ENCODE measurements at regions not wholly inside any gene's neighbourhood (a gene's known extent, or its start where the extent isn't known, plus 50 kb on each side); places are given as distances from the start of the nearest gene placed in this dataset.
"Not testable (repeated sequence)": the region's sequence is repeated elsewhere in the genome, so short reads cannot be mapped to it uniquely, and the experiment has no call there.

DNA sequence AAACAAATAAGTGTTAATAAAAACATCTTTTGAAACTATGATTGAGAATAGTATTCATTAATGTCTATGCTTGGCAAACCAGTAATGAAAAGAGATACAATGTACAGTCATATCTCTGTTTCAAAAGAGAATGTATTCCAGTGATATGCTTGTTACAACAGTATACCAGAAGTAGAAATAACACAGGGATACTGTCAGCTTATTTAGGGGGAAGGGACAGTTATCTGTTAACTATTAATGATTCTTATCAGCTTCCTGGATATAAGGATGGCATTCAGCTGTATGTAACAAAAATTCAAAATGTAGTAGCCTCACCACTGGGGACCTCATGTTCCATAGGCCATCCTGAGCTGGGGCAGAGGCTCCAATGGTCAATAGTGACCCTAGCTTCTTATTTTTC is 103.8 kb upstream of the TBX18 start:
- no peaks in the 10 kb centered on the region for H3K36me3 Mint-ChIP-seq
- no peak overlapping the region for H3K27ac Mint-ChIP-seq
- H3K4me3 Mint-ChIP-seq, result no peak overlapping the region
- ATAC-seq (no peak), DNase-seq (no peak)
- no peaks in the 10 kb centered on the region for H3K9me3 Mint-ChIP-seq (ENCODE audit: low read depth)
- no peaks in the 10 kb centered on the region for H3K4me1 Mint-ChIP-seq
- H3K27me3 Mint-ChIP-seq, result no peaks in the 10 kb centered on the region
- CTCF ChIA-PET, result no interaction called here

DNA sequence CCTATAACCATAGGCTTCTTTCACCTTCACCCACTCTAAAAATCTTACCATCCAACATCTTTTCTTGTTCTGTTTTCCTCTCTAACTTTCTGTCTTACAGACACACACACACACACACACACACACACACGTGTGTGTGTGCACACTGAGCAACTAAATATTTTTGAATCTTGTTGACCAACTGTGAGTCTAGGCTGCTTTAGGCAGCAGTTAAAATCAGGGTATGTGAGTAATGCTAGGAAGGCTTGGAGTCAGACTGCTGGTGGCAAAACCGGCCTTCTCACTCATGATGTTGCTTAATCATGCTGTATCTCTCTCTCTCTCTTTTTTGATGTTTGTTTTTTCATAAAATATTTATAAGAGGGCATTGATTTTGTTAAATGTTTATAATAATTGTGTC is 103.1 kb upstream of the TBX18 start:
- no peaks in the 10 kb centered on the region for H3K36me3 Mint-ChIP-seq
- no peaks in the 10 kb centered on the region for H3K27me3 Mint-ChIP-seq
- ATAC-seq, result no peak
- H3K9me3 Mint-ChIP-seq (ENCODE audit: low read depth), result no peaks in the 10 kb centered on the region
- CTCF ChIA-PET, result no interaction called here
- no peaks in the 10 kb centered on the region for H3K4me1 Mint-ChIP-seq
- H3K27ac Mint-ChIP-seq, result no peak overlapping the region
- H3K4me3 Mint-ChIP-seq, result no peak overlapping the region
- DNase-seq, result no peak

DNA sequence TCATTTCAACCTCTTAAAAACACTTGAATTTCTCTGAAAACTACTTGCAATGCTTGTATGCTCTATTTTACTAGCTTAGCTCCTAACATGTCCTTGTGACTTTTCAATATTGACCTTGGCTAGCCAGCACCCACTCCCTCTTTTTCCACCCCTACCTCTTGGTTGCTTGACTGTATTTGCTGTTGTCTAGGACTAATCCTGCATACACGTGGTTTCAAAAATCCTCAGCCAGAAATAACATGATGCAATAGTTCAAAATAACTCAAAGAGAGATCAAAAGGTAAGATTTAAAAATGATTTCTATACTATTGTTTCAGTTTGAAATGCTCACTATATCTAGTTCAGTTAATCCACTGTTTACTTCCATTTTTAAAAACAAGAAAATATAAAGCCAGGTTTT is 102.3 kb upstream of the TBX18 start:
- no peaks in the 10 kb centered on the region for H3K4me1 Mint-ChIP-seq
- no peaks in the 10 kb centered on the region for H3K36me3 Mint-ChIP-seq
- no peaks in the 10 kb centered on the region for H3K9me3 Mint-ChIP-seq (ENCODE audit: low read depth)
- H3K4me3 Mint-ChIP-seq, result no peak overlapping the region
- H3K27me3 Mint-ChIP-seq, result no peaks in the 10 kb centered on the region
- CTCF ChIA-PET, result no interaction called here
- no peak overlapping the region for H3K27ac Mint-ChIP-seq
- ATAC-seq, result no peak
- no peak for DNase-seq

GRCh38 chr6:84865372-84865771 is 101.0 kb upstream of the TBX18 start:
- DNase-seq; ATAC-seq; H3K27ac Mint-ChIP-seq; H3K27me3 Mint-ChIP-seq; H3K4me3 Mint-ChIP-seq; CTCF ChIA-PET; H3K9me3 Mint-ChIP-seq (ENCODE audit: low read depth); H3K4me1 Mint-ChIP-seq; H3K36me3 Mint-ChIP-seq: not testable (repeated sequence)

- ATAC-seq (no peak), DNase-seq (no peak)
- H3K27me3 Mint-ChIP-seq, result no peaks in the 10 kb centered on the region
- CTCF ChIA-PET, result no interaction called here
- H3K9me3 Mint-ChIP-seq (ENCODE audit: low read depth), result no peaks in the 10 kb centered on the region
- no peak overlapping the region for H3K27ac Mint-ChIP-seq
- H3K36me3 Mint-ChIP-seq, result no peaks in the 10 kb centered on the region
- no peak overlapping the region for H3K4me3 Mint-ChIP-seq
- H3K4me1 Mint-ChIP-seq, result no peaks in the 10 kb centered on the region
These were observed 98.4 kb upstream of the TBX18 start for GRCh38 chr6:84862843-84863242.

DNA sequence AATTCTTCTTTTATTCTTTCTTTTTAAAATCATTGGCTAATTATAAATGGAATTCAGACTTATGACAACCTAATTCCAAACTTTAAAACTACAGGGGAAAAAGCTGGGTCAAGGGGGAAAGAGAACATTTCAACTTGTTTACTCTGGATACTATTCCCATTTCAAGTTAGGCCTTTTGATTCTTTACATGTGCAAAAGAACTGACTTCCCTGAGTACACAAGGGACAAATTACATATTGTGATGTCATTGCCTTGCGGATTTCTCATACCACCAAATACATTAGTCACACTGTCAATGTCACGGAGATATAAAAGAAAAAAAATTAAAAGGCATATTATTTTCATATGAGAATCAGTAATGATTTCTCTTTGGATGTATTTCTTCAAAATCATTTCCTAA is 96.5 kb upstream of the TBX18 start:
- Mint-ChIP-seq H3K27me3 (no peaks in the 10 kb centered on the region), H3K4me1 (no peaks in the 10 kb centered on the region), H3K9me3 (ENCODE audit: low read depth) (no peaks in the 10 kb centered on the region), H3K36me3 (no peaks in the 10 kb centered on the region), H3K4me3 (no peak overlapping the region), H3K27ac (no peak overlapping the region)
- CTCF ChIA-PET, result no interaction called here
- no peak for DNase-seq
- no peak for ATAC-seq

DNA sequence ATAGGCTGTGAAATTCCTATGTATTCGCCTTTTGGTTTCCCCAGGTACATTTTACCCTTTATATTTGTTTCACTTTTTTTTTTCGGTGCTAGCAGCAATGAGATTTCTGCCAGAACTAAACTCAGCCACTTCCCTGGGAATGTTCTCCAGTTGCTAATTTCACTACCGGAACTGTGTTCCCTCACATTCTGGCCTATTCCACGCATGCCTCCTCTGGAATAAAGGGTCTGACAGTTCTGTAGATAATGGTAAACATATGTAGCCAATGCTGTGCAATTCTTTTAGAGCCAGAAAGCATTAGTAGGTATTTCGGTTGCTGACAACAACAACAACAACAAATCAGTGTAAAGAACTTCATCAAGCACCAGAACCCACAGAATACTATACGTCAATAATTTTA is 96.1 kb upstream of the TBX18 start:
- H3K4me3 Mint-ChIP-seq, result no peak overlapping the region
- DNase-seq, result no peak
- ATAC-seq, result no peak
- CTCF ChIA-PET, result no interaction called here
- H3K4me1 Mint-ChIP-seq, result no peaks in the 10 kb centered on the region
- no peaks in the 10 kb centered on the region for H3K36me3 Mint-ChIP-seq
- H3K27me3 Mint-ChIP-seq, result no peaks in the 10 kb centered on the region
- H3K27ac Mint-ChIP-seq, result no peak overlapping the region
- no peaks in the 10 kb centered on the region for H3K9me3 Mint-ChIP-seq (ENCODE audit: low read depth)

- no peaks in the 10 kb centered on the region for H3K36me3 Mint-ChIP-seq
- no peaks in the 10 kb centered on the region for H3K27me3 Mint-ChIP-seq
- DNase-seq (no peak), ATAC-seq (no peak)
- no peak overlapping the region for H3K4me3 Mint-ChIP-seq
- H3K4me1 Mint-ChIP-seq, result no peaks in the 10 kb centered on the region
- H3K27ac Mint-ChIP-seq, result no peak overlapping the region
- H3K9me3 Mint-ChIP-seq (ENCODE audit: low read depth), result peaks cover 3% of the 10 kb centered on the region
- CTCF ChIA-PET, result no interaction called here
These were observed 90.5 kb upstream of the TBX18 start for GRCh38 chr6:84854811-84855400.

- H3K4me3 Mint-ChIP-seq, result no peak overlapping the region
- H3K27me3 Mint-ChIP-seq, result no peaks in the 10 kb centered on the region
- ATAC-seq (no peak), DNase-seq (no peak)
- CTCF ChIA-PET, result no interaction called here
- peaks cover 3% of the 10 kb centered on the region for H3K9me3 Mint-ChIP-seq (ENCODE audit: low read depth)
- H3K27ac Mint-ChIP-seq, result no peak overlapping the region
- no peaks in the 10 kb centered on the region for H3K36me3 Mint-ChIP-seq
- no peaks in the 10 kb centered on the region for H3K4me1 Mint-ChIP-seq
These were observed 89.5 kb upstream of the TBX18 start for GRCh38 chr6:84853901-84854300.

GRCh38 chr6:84848960-84849359 is 84.6 kb upstream of the TBX18 start:
- Mint-ChIP-seq H3K4me1 (no peaks in the 10 kb centered on the region), H3K27me3 (no peaks in the 10 kb centered on the region), H3K4me3 (no peak overlapping the region), H3K27ac (no peak overlapping the region), H3K36me3 (no peaks in the 10 kb centered on the region), H3K9me3 (ENCODE audit: low read depth) (peaks cover 5% of the 10 kb centered on the region)
- CTCF ChIA-PET, result no interaction called here
- ATAC-seq (no peak), DNase-seq (no peak)

- DNase-seq, result no peak
- ATAC-seq, result no peak
- Mint-ChIP-seq H3K4me1 (no peaks in the 10 kb centered on the region), H3K9me3 (ENCODE audit: low read depth) (peaks cover 5% of the 10 kb centered on the region), H3K4me3 (no peak overlapping the region), H3K27ac (no peak overlapping the region), H3K36me3 (no peaks in the 10 kb centered on the region), H3K27me3 (no peaks in the 10 kb centered on the region)
- CTCF ChIA-PET, result no interaction called here
These were observed 83.2 kb upstream of the TBX18 start for GRCh38 chr6:84847390-84848160.

GRCh38 chr6:84842525-84843166 is 78.2 kb upstream of the TBX18 start:
- no peak for ATAC-seq
- CTCF ChIA-PET, result no interaction called here

DNA sequence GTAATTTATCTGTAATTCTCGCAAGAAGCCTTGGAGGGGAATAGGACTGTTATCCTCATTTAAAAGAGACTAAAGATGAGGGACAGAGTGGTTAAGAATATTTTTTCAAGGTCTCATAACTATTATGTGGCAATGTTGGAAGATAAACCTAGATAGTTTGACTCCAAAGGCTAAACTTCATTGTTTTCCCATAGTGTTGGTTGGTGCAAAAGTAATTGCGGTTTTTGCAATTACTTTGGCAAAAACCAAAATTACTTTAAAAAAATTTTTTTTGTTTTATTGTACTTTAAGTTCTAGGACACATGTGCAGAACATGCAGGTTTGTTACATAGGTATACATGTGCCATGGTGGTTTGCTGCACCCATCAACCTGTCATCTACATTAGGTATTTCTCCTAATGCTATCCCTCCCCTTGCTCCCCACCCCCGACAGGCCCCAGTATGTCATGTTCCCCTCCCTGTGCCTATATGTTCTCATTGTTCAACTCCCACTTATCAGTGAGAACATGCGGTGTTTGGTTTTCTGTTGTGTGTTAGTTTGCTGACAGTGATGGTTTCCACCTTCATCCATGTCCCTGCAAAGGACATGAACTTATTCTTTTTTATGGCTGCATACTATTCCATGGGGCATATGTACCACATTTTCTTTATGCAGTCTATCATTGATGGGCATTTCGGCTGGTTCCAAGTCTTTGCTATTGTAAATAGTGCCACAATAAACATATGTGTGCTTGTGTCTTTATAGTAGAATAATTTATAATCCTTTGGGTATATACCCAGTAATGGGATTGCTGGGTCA is 72.9 kb upstream of the TBX18 start:
- H3K36me3 Mint-ChIP-seq; ATAC-seq; H3K27me3 Mint-ChIP-seq; H3K9me3 Mint-ChIP-seq (ENCODE audit: low read depth); DNase-seq; H3K27ac Mint-ChIP-seq; CTCF ChIA-PET; H3K4me3 Mint-ChIP-seq; H3K4me1 Mint-ChIP-seq: not testable (repeated sequence)

More at GRCh38 chr6:84842525-84843166, 78.2 kb upstream of the TBX18 start:
- H3K27me3 Mint-ChIP-seq, result no peaks in the 10 kb centered on the region
- H3K36me3 Mint-ChIP-seq, result no peaks in the 10 kb centered on the region
- DNase-seq, result no peak
- no peak overlapping the region for H3K4me3 Mint-ChIP-seq
- H3K9me3 Mint-ChIP-seq (ENCODE audit: low read depth), result peaks cover 5% of the 10 kb centered on the region
- no peaks in the 10 kb centered on the region for H3K4me1 Mint-ChIP-seq
- H3K27ac Mint-ChIP-seq, result no peak overlapping the region

DNA sequence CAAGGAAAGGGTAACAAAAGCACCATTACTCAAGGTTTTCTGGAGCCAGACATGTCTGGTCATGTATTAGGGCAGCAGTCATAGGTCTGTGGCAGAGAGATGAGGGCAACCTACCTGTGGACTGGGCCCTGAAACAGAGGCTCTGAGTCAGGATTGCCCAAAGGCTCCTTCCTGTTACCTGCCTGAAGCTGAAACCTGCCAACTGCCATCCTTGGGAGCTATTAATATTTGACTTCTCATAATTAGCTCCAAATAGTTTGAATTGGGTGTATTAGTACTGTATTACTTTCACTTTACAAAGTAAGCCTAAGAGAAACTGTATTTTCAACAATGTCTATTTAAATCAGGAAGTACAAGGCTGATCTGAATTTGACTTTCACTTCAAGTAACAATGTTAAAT is 72.0 kb upstream of the TBX18 start:
- Mint-ChIP-seq H3K9me3 (ENCODE audit: low read depth) (no peaks in the 10 kb centered on the region), H3K27me3 (no peaks in the 10 kb centered on the region), H3K4me1 (no peaks in the 10 kb centered on the region), H3K36me3 (no peaks in the 10 kb centered on the region), H3K4me3 (no peak overlapping the region), H3K27ac (no peak overlapping the region)
- DNase-seq (no peak), ATAC-seq (no peak)
- CTCF ChIA-PET, result no interaction called here

Data from activated CD8-positive, alpha-beta memory T cell treated with anti-CD3 and anti-CD28 coated beads, Interleukin-2, amount 10 ng/mL, durations not matched to agents 7 days and 5 days (primary cell).